CD14-positive monocyte (primary cell): ENCODE measurements at regions not wholly inside any gene's neighbourhood (a gene's known extent, or its start where the extent isn't known, plus 50 kb on each side); places are given as distances from the start of the nearest gene placed in this dataset.

Experiments used
- DNase-seq, 3 donors: peaks; one replicate each; pipeline ENCODE4 v3.0.0-alpha.2; 2011 to 2022
- H2AFZ ChIP-seq: 2 replicates; pipeline ENCODE4 v1.6.0; 2012; ENCODE audit warnings: mild to moderate bottlenecking, low read depth, low read length, inconsistent platforms; ENCODE audit not compliant: insufficient read depth, poor library complexity, severe bottlenecking
- H3K27ac ChIP-seq, 2 donors: 1 replicate in 1 of 2; 2 replicates in 1 of 2; pipeline ENCODE4 v1.5.1; 2012 to 2013; ENCODE audit warnings: low read length in 2 of 2, control low read depth in 1 of 2, inconsistent platforms in 1 of 2, low read depth in 1 of 2, mild to moderate bottlenecking in 1 of 2
- H3K27me3 ChIP-seq, 2 donors: one replicate each; pipeline versions ENCODE4 v1.6.0 to v1.6.1; 2011 to 2013; ENCODE audit warnings: low read length in 2 of 2; ENCODE audit not compliant: control insufficient read depth in 2 of 2, insufficient read depth in 2 of 2
- H3K36me3 ChIP-seq, 2 donors: replicated peaks in 1 of 2; 1 replicate in 1 of 2; 2 replicates in 1 of 2; pipeline versions ENCODE4 v1.5.1 to v1.6.1; 2012 to 2013; ENCODE audit warnings: low read length in 2 of 2, control low read depth in 1 of 2, inconsistent platforms in 1 of 2, mild to moderate bottlenecking in 1 of 2; ENCODE audit not compliant: insufficient read depth in 2 of 2, control insufficient read depth in 1 of 2
- H3K4me1 ChIP-seq, 2 donors: 1 replicate in 1 of 2; 2 replicates in 1 of 2; pipeline versions ENCODE4 v1.5.1 to v1.6.1; 2012 to 2013; ENCODE audit warnings: low read length in 2 of 2, control low read depth in 1 of 2, inconsistent platforms in 1 of 2, mild to moderate bottlenecking in 1 of 2, moderate library complexity in 1 of 2; ENCODE audit not compliant: insufficient read depth in 2 of 2, control insufficient read depth in 1 of 2
- H3K4me2 ChIP-seq: replicated peaks from 2 replicates; pipeline ENCODE3; 2012; ENCODE audit warnings: low read length, moderate library complexity, mild to moderate bottlenecking; ENCODE audit not compliant: poor library complexity, severe bottlenecking; ENCODE audit errors: extremely low read depth
- H3K4me3 ChIP-seq, 3 experiments: fragments of 200-600 bp in 1 of 3; sonication (generic) in 1 of 3; replicated peaks in 1 of 3; 1 replicate in 2 of 3; 2 replicates in 1 of 3; pipeline ENCODE4 v1.5.1; 2011 to 2013; ENCODE audit warnings: low read length in 3 of 3, mild to moderate bottlenecking in 3 of 3, control low read depth in 2 of 3, low read depth in 2 of 3, inconsistent platforms in 1 of 3, moderate library complexity in 1 of 3
- H3K79me2 ChIP-seq: 2 replicates; pipeline ENCODE4 v1.6.0; 2012; ENCODE audit warnings: mild to moderate bottlenecking, control low read depth, inconsistent platforms, low read length, moderate library complexity; ENCODE audit not compliant: insufficient read depth
- H3K9ac ChIP-seq: 2 replicates; pipeline ENCODE4 v1.6.0; 2017; ENCODE audit warnings: low read length, mild to moderate bottlenecking; ENCODE audit not compliant: insufficient read depth, poor library complexity, severe bottlenecking
- H3K9me3 ChIP-seq, 2 donors: replicated peaks in 1 of 2; 1 replicate in 1 of 2; 2 replicates in 1 of 2; pipeline versions ENCODE4 v1.5.1 to v1.6.1; 2012 to 2013; ENCODE audit warnings: low read length in 2 of 2, control low read depth in 1 of 2; ENCODE audit not compliant: control insufficient read depth in 1 of 2, insufficient read depth in 1 of 2
- H4K20me1 ChIP-seq: 2 replicates; pipeline ENCODE4 v1.6.0; 2012; ENCODE audit warnings: mild to moderate bottlenecking, low read length, control low read depth, moderate library complexity; ENCODE audit not compliant: insufficient read depth
- H3K27ac Mint-ChIP-seq, 7 donors: one replicate each; pipeline ENCODE4 v1.8.0; 2020; ENCODE audit warnings: mild to moderate bottlenecking in 7 of 7, mixed read lengths in 7 of 7, moderate library complexity in 6 of 7, inconsistent platforms in 2 of 7
- H3K27me3 Mint-ChIP-seq, 3 donors: one replicate each; pipeline ENCODE4 v1.8.0; 2021 to 2022; ENCODE audit warnings: low read depth in 3 of 3, mild to moderate bottlenecking in 3 of 3, mixed read lengths in 3 of 3, moderate library complexity in 3 of 3, inconsistent platforms in 1 of 3
- H3K36me3 Mint-ChIP-seq, 2 donors: one replicate each; pipeline ENCODE4 v1.8.0; 2020; ENCODE audit warnings: mixed read lengths in 2 of 2, inconsistent platforms in 1 of 2, mild to moderate bottlenecking in 1 of 2
- H3K4me1 Mint-ChIP-seq: one replicate; pipeline ENCODE4 v1.8.0; 2020; ENCODE audit warnings: mild to moderate bottlenecking, mixed read lengths
- H3K4me3 Mint-ChIP-seq, 2 donors: one replicate each; pipeline ENCODE4 v1.8.0; 2020; ENCODE audit warnings: mild to moderate bottlenecking in 2 of 2, mixed read lengths in 2 of 2, moderate library complexity in 1 of 2
- H3K9me3 Mint-ChIP-seq, 7 donors: one replicate each; pipeline ENCODE4 v1.8.0; 2020 to 2022; ENCODE audit warnings: mixed read lengths in 7 of 7, mild to moderate bottlenecking in 6 of 7, moderate library complexity in 6 of 7, inconsistent platforms in 2 of 7
- CTCF ChIP-seq: fragments of 200-600 bp; IDR thresholded peaks from one replicate; pipeline ENCODE4 v1.8.0; 2022; ENCODE audit warnings: antibody characterized with exemption, mild to moderate bottlenecking
- WGBS: methylation state at CpG from one replicate; pipeline ENCODE4 v1.1.5; 2013; ENCODE audit warnings: missing lambda C conversion rate; ENCODE audit not compliant: insufficient coverage; 5-methylcytosine and 5-hydroxymethylcytosine counted together
- intact Hi-C, 2 donors: fragments of 100-400 bp; cut with micrococcal nuclease; formaldehyde crosslinking; loops; one replicate each; pipeline versions ENCODE4 v1.15.0 to v1.15.1; 2023

- no peak for DNase-seq
- intact Hi-C loops, result no loop called here
- WGBS, result 93% methylated on average over 3 of the region's 7 CpGs
Observed at GRCh38 chr10:130725474-130725970, 586.0 kb downstream of the TCERG1L start.

GRCh38 chr10:130726996-130727725, 584.4 kb downstream of the TCERG1L start:
- no peak overlapping the region for H3K4me2 ChIP-seq
- no peak overlapping the region for H3K4me3 ChIP-seq
- no peak overlapping the region for H3K9ac ChIP-seq
- WGBS, result 90% methylated on average over 18 of the region's 23 CpGs
- H3K79me2 ChIP-seq, result no peaks in the 10 kb centered on the region
- no peaks in the 10 kb centered on the region for H4K20me1 ChIP-seq
- H3K27me3 Mint-ChIP-seq, result peaks cover 0 to 3% (median 1%) of the 10 kb centered on the region in 3 donors
- no peaks in the 10 kb centered on the region for H3K36me3 Mint-ChIP-seq
- no peak overlapping the region for H2AFZ ChIP-seq
- H3K36me3 ChIP-seq, result no peaks in the 10 kb centered on the region
- H3K9me3 Mint-ChIP-seq, result peaks cover 0 to 12% (median 2%) of the 10 kb centered on the region in 7 donors
- H3K4me3 Mint-ChIP-seq, result no peak overlapping the region
- TF ChIP-seq CTCF, result no peak
- no peak for DNase-seq
- no peaks in the 10 kb centered on the region for H3K9me3 ChIP-seq
- no peaks in the 10 kb centered on the region for H3K27me3 ChIP-seq
- no peaks in the 10 kb centered on the region for H3K4me1 ChIP-seq
- no peak overlapping the region for H3K27ac ChIP-seq
- no peaks in the 10 kb centered on the region for H3K4me1 Mint-ChIP-seq
- no peak overlapping the region for H3K27ac Mint-ChIP-seq
- intact Hi-C loops, result no loop called here

More at GRCh38 chr10:130725474-130725970, 586.0 kb downstream of the TCERG1L start:
- Mint-ChIP-seq H3K4me3 (no peak overlapping the region), H3K27me3 (peaks cover 0 to 4% (median 3%) of the 10 kb centered on the region in 3 donors), H3K36me3 (no peaks in the 10 kb centered on the region), H3K9me3 (peaks cover 0 to 10% (median 2%) of the 10 kb centered on the region in 7 donors), H3K27ac (no peak overlapping the region), H3K4me1 (no peaks in the 10 kb centered on the region)
- Histone ChIP-seq H3K4me2 (no peak overlapping the region), H3K27ac (no peak overlapping the region), H3K9ac (no peak overlapping the region), H3K79me2 (no peaks in the 10 kb centered on the region), H3K27me3 (no peaks in the 10 kb centered on the region), H3K36me3 (no peaks in the 10 kb centered on the region), H3K9me3 (no peaks in the 10 kb centered on the region), H4K20me1 (no peaks in the 10 kb centered on the region), H2AFZ (no peak overlapping the region), H3K4me1 (no peaks in the 10 kb centered on the region), H3K4me3 (no peak overlapping the region)
- TF ChIP-seq CTCF, result no peak
